ENCODE measurements at regions not wholly inside any gene's neighbourhood (a gene's known extent, or its start where the extent isn't known, plus 50 kb on each side); places are given as distances from the start of the nearest gene placed in this dataset.

DNA sequence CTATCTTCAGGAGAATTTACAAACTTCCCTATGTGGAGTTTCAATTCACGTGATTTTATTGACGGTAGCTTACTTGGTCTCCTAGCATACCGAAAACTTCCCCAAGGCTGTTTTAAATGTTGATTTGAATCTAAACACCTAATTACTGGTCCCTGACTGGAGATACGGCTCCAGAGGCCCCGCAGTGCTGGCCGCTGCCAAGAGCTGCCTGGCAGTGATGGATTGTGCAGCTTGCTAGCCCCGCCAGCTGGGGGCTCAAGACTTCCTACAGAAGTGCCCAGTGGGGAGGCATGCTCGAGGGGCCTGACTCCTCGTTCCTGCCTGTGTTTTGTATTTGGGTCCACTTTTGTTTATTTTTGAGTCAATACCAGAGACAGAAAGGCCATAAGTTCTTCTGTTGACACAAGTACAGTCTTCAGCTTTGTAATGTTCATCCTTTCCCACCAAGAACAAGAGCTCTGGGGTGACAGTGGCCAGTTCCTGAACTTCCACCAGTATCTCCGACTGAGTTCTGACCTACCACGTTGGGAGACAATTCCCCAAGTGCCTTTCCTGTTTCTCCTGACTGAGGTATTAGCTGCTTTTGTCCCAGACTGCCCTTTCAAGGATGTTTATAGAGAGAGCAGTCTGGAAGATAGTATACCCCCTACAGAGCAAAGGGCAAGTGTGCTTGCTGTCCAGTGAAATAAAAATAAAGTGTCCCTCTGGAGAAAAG, 80.7 kb upstream of the CXCL12 start:
- TF ChIP-seq, protein P1, sequence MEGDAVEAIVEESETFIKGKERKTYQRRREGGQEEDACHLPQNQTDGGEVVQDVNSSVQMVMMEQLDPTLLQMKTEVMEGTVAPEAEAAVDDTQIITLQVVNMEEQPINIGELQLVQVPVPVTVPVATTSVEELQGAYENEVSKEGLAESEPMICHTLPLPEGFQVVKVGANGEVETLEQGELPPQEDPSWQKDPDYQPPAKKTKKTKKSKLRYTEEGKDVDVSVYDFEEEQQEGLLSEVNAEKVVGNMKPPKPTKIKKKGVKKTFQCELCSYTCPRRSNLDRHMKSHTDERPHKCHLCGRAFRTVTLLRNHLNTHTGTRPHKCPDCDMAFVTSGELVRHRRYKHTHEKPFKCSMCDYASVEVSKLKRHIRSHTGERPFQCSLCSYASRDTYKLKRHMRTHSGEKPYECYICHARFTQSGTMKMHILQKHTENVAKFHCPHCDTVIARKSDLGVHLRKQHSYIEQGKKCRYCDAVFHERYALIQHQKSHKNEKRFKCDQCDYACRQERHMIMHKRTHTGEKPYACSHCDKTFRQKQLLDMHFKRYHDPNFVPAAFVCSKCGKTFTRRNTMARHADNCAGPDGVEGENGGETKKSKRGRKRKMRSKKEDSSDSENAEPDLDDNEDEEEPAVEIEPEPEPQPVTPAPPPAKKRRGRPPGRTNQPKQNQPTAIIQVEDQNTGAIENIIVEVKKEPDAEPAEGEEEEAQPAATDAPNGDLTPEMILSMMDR (conservative IDR thresholded peaks at IDR 0.05): no peak
- no peak for TF ChIP-seq EZH2 (IDR thresholded peaks at IDR 0.05; ENCODE audit: low read depth)

Data from PC-9 (cell line).